ENCODE measurements at regions not wholly inside any gene's neighbourhood (a gene's known extent, or its start where the extent isn't known, plus 50 kb on each side); places are given as distances from the start of the nearest gene placed in this dataset.
"Not testable (repeated sequence)": the region's sequence is repeated elsewhere in the genome, so short reads cannot be mapped to it uniquely, and the experiment has no call there.

- H3K79me2 ChIP-seq (ENCODE audit: insufficient read depth, low read length): no peaks in the 10 kb centered on the region
- CTCF ChIA-PET (ENCODE audit: low intra/inter-chr PET ratio, low total read pairs): no interaction called here
- no TSS peak for BruUV-seq (replicated peaks)
- no peak overlapping the region for H2AFZ ChIP-seq (ENCODE audit: low read length)
- H3K27me3 ChIP-seq (ENCODE audit: control insufficient read depth in 1 of 2, insufficient read depth in 2 of 2, low read length in 2 of 2): no peaks in the 10 kb centered on the region
- intact Hi-C loops (cut with micrococcal nuclease; ENCODE audit: unreplicated experiment) (no loop called here), in situ Hi-C loops (cut with HindIII; ENCODE audit: extremely low pct_ligation_motif_present, low pct_unique_long_range_greater_than_20kb) (no loop called here)
- no peak overlapping the region for H3K4me2 ChIP-seq (ENCODE audit: low read depth, low read length)
- H3K4me1 ChIP-seq (ENCODE audit: insufficient read depth, low read length): no peaks in the 10 kb centered on the region
- no peak overlapping the region for H3K9ac ChIP-seq (ENCODE audit: insufficient read depth, low read depth, low read length)
- H3K4me3 ChIP-seq (replicated peaks in 1 of 3; ENCODE audit: insufficient read depth in 1 of 3, low read depth in 2 of 3, low read length in 3 of 3): no peak overlapping the region
- FAIRE-seq: no peak
- no peak overlapping the region for H3K27ac ChIP-seq (ENCODE audit: extremely low read length, insufficient read depth, low read length)
- no peak for TF ChIP-seq MXI1 (IDR thresholded peaks at IDR 0.05; ENCODE audit: borderline replicate concordance, low read depth, low read length)
- no peak for TF ChIP-seq BCL6 (CRISPR knock-in tag; IDR thresholded peaks at IDR 0.05)
- no peak for TF ChIP-seq ZSCAN20 (CRISPR knock-in tag; IDR thresholded peaks at IDR 0.05; ENCODE audit: borderline replicate concordance)
- no peak for TF ChIP-seq THAP11 (CRISPR knock-in tag; IDR thresholded peaks at IDR 0.05)
- no peak for TF ChIP-seq DR1 (CRISPR knock-in tag; IDR thresholded peaks at IDR 0.05)
- no peak for TF ChIP-seq HIVEP1 (CRISPR knock-in tag; IDR thresholded peaks at IDR 0.05)
- TF ChIP-seq ZNF562 (CRISPR knock-in tag; IDR thresholded peaks at IDR 0.05; ENCODE audit: borderline replicate concordance): no peak
- no peak for TF ChIP-seq UBTF (CRISPR knock-in tag; IDR thresholded peaks at IDR 0.05)
- no peak for TF ChIP-seq TGIF2 (CRISPR knock-in tag; IDR thresholded peaks at IDR 0.05)
- TF ChIP-seq ZNF781 (CRISPR knock-in tag; IDR thresholded peaks at IDR 0.05; ENCODE audit: borderline replicate concordance, not compliant biosample characterization): no peak
- no peak for TF ChIP-seq ETV6 (CRISPR knock-in tag; conservative IDR thresholded peaks at IDR 0.05)
- TF ChIP-seq ZNF605 (CRISPR knock-in tag; IDR thresholded peaks at IDR 0.05): no peak
- no peak for TF ChIP-seq ZFP36L2 (CRISPR knock-in tag; IDR thresholded peaks at IDR 0.05)
- TF ChIP-seq MED1 (CRISPR knock-in tag; IDR thresholded peaks at IDR 0.05): no peak
- no peak for TF ChIP-seq ZNF280D (CRISPR knock-in tag; IDR thresholded peaks at IDR 0.05)
- H3K36me3 ChIP-seq (replicated peaks in 1 of 2; ENCODE audit: control insufficient read depth in 1 of 2, insufficient read depth in 2 of 2, low read length in 2 of 2): no peaks in the 10 kb centered on the region
- no peak for ATAC-seq
- DNase-seq (ENCODE audit: low spot score): no peak
- H4K20me1 ChIP-seq (ENCODE audit: insufficient read depth, low read length): no peaks in the 10 kb centered on the region
- POLR2A ChIA-PET: no interaction called here
- H3K9me3 ChIP-seq (ENCODE audit: low read length): no peaks in the 10 kb centered on the region
- WGBS (ENCODE audit: low lambda C conversion rate): 46% methylated on average over 7 of the region's 7 CpGs
These were observed 443.4 kb downstream of the BCAT1 start for GRCh38 chr12:24505366-24506015.

GRCh38 chr12:24503477-24503876 lies 445.4 kb downstream of the BCAT1 start:
- H3K9me3 ChIP-seq (ENCODE audit: low read length); H3K9ac ChIP-seq (ENCODE audit: insufficient read depth, low read depth, low read length); FAIRE-seq; ATAC-seq; intact Hi-C loops (cut with micrococcal nuclease; ENCODE audit: unreplicated experiment); POLR2A ChIA-PET; BruUV-seq (replicated peaks); H3K36me3 ChIP-seq (replicated peaks in 1 of 2; ENCODE audit: control insufficient read depth in 1 of 2, insufficient read depth in 2 of 2, low read length in 2 of 2); H3K79me2 ChIP-seq (ENCODE audit: insufficient read depth, low read length); H3K27me3 ChIP-seq (ENCODE audit: control insufficient read depth in 1 of 2, insufficient read depth in 2 of 2, low read length in 2 of 2); H3K4me1 ChIP-seq (ENCODE audit: insufficient read depth, low read length); H3K4me3 ChIP-seq (replicated peaks in 1 of 3; ENCODE audit: insufficient read depth in 1 of 3, low read depth in 2 of 3, low read length in 3 of 3); H2AFZ ChIP-seq (ENCODE audit: low read length); H4K20me1 ChIP-seq (ENCODE audit: insufficient read depth, low read length); H3K27ac ChIP-seq (ENCODE audit: extremely low read length, insufficient read depth, low read length); CTCF ChIA-PET (ENCODE audit: low intra/inter-chr PET ratio, low total read pairs); DNase-seq (ENCODE audit: low spot score); in situ Hi-C loops (cut with HindIII; ENCODE audit: extremely low pct_ligation_motif_present, low pct_unique_long_range_greater_than_20kb); H3K4me2 ChIP-seq (ENCODE audit: low read depth, low read length): not testable (repeated sequence)
- 30% methylated on average over 1 of the region's 1 CpG for WGBS (ENCODE audit: low lambda C conversion rate)

Measured in HepG2 (cell line).